ENCODE measurements at regions not wholly inside any gene's neighbourhood (a gene's known extent, or its start where the extent isn't known, plus 50 kb on each side); places are given as distances from the start of the nearest gene placed in this dataset.

DNA sequence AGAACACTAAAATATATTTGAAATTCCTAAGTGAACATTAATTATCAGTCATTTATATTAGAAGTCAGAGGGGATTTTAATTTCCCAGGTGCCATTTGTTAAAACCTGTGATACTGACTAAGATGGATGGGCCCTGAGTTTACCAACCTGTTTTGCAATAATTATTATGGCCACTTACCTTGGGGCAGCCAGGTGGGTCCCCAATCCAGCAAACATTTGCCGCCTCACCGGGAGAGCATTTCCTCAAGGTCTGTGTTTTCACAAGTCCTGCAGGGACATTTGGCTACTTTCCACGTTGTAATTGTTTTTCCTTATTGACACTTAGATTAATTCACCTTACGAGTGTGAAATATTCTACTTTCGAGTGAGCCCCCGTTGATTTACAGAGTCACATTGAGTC is 251.2 kb upstream of the PPP2R2D start:
- Histone ChIP-seq H3K27ac (ENCODE audit: low read length) (no peak overlapping the region), H3K79me2 (ENCODE audit: low read length) (no peaks in the 10 kb centered on the region), H3K4me3 (ENCODE audit: low read length) (no peak overlapping the region), H2AFZ (ENCODE audit: low read length) (no peak overlapping the region), H3K9me2 (replicated peaks; ENCODE audit: low read length) (no peaks in the 10 kb centered on the region), H3K9me3 (ENCODE audit: low read length) (no peaks in the 10 kb centered on the region), H3K36me3 (ENCODE audit: low read depth, low read length) (no peaks in the 10 kb centered on the region), H4K20me1 (ENCODE audit: low read length) (no peaks in the 10 kb centered on the region), H3K4me1 (ENCODE audit: insufficient read depth, low read length) (no peaks in the 10 kb centered on the region), H3K27me3 (ENCODE audit: low read length) (peaks cover 45% of the 10 kb centered on the region), H3F3A (ENCODE audit: low read length, unreplicated experiment) (no peaks in the 10 kb centered on the region), H3K9ac (ENCODE audit: low read length) (no peak overlapping the region), H3K4me2 (ENCODE audit: low read length) (no peak overlapping the region)
- CTCF ChIA-PET = no interaction called here
- intact Hi-C loops (cut with micrococcal nuclease) = no loop called here
- DNase-seq (no peak), ATAC-seq (no peak)
- no TSS peak for BruUV-seq (replicated peaks)
- TF ChIP-seq, protein P1, sequence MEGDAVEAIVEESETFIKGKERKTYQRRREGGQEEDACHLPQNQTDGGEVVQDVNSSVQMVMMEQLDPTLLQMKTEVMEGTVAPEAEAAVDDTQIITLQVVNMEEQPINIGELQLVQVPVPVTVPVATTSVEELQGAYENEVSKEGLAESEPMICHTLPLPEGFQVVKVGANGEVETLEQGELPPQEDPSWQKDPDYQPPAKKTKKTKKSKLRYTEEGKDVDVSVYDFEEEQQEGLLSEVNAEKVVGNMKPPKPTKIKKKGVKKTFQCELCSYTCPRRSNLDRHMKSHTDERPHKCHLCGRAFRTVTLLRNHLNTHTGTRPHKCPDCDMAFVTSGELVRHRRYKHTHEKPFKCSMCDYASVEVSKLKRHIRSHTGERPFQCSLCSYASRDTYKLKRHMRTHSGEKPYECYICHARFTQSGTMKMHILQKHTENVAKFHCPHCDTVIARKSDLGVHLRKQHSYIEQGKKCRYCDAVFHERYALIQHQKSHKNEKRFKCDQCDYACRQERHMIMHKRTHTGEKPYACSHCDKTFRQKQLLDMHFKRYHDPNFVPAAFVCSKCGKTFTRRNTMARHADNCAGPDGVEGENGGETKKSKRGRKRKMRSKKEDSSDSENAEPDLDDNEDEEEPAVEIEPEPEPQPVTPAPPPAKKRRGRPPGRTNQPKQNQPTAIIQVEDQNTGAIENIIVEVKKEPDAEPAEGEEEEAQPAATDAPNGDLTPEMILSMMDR (conservative IDR thresholded peaks at IDR 0.05; ENCODE audit: low read depth, low read length) = no peak
- TF ChIP-seq EZH2 (IDR thresholded peaks at IDR 0.05; ENCODE audit: low read length, unreplicated experiment) = no peak
- POLR2A ChIA-PET (ENCODE audit: unreplicated experiment) = no interaction called here

DNA sequence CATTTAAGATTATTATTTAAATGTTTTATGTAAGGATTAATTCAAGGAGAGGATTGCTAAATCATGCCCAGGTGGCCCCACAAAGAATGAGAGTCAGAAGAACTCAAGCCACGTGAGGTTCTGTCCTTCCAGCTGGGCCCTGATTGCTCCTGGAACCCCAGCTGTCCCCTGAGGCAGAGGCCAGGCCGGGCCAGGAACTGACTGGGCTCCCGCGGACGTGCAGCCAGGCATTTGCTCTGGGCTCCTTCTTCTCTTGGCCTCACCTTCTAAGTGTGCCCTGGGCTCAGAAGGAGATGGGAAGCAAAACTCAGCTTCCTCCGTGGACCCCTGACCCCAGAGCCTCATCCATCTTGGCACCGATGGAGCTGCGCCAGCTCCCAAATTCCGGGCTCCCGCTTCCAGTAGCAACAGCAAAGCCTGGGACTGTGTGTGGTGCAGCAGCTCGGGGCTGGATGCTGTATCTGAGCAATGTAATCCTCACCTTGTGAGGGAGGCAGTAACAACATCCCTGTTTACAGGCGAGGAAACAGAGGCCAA is 250.6 kb upstream of the PPP2R2D start:
- ATAC-seq (no peak), DNase-seq (no peak)
- no TSS peak for BruUV-seq (replicated peaks)
- Histone ChIP-seq H3K9ac (ENCODE audit: low read length) (no peak overlapping the region), H3K27ac (ENCODE audit: low read length) (no peak overlapping the region), H3K4me1 (ENCODE audit: insufficient read depth, low read length) (no peaks in the 10 kb centered on the region), H3K27me3 (ENCODE audit: low read length) (peaks cover 38% of the 10 kb centered on the region), H3K9me2 (replicated peaks; ENCODE audit: low read length) (no peaks in the 10 kb centered on the region), H3K36me3 (ENCODE audit: low read depth, low read length) (no peaks in the 10 kb centered on the region), H3K79me2 (ENCODE audit: low read length) (no peaks in the 10 kb centered on the region), H4K20me1 (ENCODE audit: low read length) (no peaks in the 10 kb centered on the region), H3K4me2 (ENCODE audit: low read length) (no peak overlapping the region), H3K9me3 (ENCODE audit: low read length) (no peaks in the 10 kb centered on the region), H2AFZ (ENCODE audit: low read length) (no peak overlapping the region), H3K4me3 (ENCODE audit: low read length) (no peak overlapping the region), H3F3A (ENCODE audit: low read length, unreplicated experiment) (no peaks in the 10 kb centered on the region)
- TF ChIP-seq EZH2 (IDR thresholded peaks at IDR 0.05; ENCODE audit: low read length, unreplicated experiment) = no peak
- no peak for TF ChIP-seq EZH2phosphoT487 (IDR thresholded peaks at IDR 0.05; ENCODE audit: borderline replicate concordance, low read length)
- TF ChIP-seq, protein P1 (conservative IDR thresholded peaks at IDR 0.05; ENCODE audit: low read depth, low read length) = no peak
- ChIA-PET POLR2A (ENCODE audit: unreplicated experiment) (no interaction called here), CTCF (no interaction called here)
- intact Hi-C loops (cut with micrococcal nuclease) = no loop called here

DNA sequence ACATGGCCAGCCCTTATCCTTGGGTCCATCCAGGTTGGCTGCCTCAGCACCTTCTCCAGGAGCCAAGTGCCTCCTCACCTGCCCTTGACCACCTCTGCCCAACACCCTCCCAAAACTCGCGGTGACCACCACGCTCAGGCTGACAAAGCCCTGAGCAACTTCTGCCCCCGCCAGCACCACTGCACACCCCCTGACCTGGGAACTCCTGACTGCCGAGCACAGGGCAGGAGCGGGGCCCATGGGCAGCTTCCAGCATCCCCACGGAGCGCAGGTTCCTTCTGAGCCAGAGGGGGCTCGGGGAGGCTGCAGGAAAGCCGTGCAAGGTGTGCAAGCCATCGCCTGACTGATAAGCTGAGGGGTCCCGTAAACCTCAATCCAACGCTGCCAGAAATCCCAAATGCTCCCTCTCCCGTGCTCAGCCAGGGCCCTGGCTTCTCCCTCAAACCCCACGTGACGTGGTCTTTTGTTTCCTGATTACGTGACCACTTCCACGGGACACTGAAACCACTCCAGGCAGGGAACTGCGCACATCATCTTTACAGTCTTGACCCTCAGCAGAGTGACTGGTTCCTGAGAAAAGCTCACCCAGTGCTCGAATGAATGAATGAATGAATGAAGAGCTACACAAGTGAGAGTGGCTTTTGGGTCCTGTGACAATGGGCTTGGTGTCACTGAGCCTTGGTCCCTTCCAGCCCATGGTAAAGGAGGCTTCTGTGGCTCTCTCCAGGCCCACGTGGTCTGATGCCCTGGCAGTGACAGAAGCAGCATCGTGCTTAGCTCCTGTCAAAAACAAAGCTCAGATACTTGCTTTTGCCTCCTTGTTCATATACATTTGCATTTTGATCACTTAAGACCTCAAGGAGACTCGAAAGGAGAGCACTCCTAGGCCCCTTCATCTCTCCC is 249.8 kb upstream of the PPP2R2D start:
- no peaks in the 10 kb centered on the region for H3K36me3 ChIP-seq (ENCODE audit: low read depth, low read length)
- DNase-seq (no peak), ATAC-seq (no peak)
- no peaks in the 10 kb centered on the region for H4K20me1 ChIP-seq (ENCODE audit: low read length)
- H2AFZ ChIP-seq (ENCODE audit: low read length) = no peak overlapping the region
- ChIA-PET CTCF (no interaction called here), POLR2A (ENCODE audit: unreplicated experiment) (no interaction called here)
- H3K27me3 ChIP-seq (ENCODE audit: low read length) = peaks cover 31% of the 10 kb centered on the region
- intact Hi-C loops (cut with micrococcal nuclease) = no loop called here
- no peaks in the 10 kb centered on the region for H3K9me3 ChIP-seq (ENCODE audit: low read length)
- H3K79me2 ChIP-seq (ENCODE audit: low read length) = no peaks in the 10 kb centered on the region
- no peak overlapping the region for H3K4me3 ChIP-seq (ENCODE audit: low read length)
- no peaks in the 10 kb centered on the region for H3F3A ChIP-seq (ENCODE audit: low read length, unreplicated experiment)
- H3K4me1 ChIP-seq (ENCODE audit: insufficient read depth, low read length) = no peaks in the 10 kb centered on the region
- H3K9ac ChIP-seq (ENCODE audit: low read length) = no peak overlapping the region
- no peaks in the 10 kb centered on the region for H3K9me2 ChIP-seq (replicated peaks; ENCODE audit: low read length)
- TF ChIP-seq EZH2 (IDR thresholded peaks at IDR 0.05; ENCODE audit: low read length, unreplicated experiment) (no peak), EZH2phosphoT487 (IDR thresholded peaks at IDR 0.05; ENCODE audit: borderline replicate concordance, low read length) (no peak)
- no peak overlapping the region for H3K27ac ChIP-seq (ENCODE audit: low read length)
- no peak overlapping the region for H3K4me2 ChIP-seq (ENCODE audit: low read length)
- no TSS peak for BruUV-seq (replicated peaks)
